HCT116 (cell line): ENCODE measurements at regions not wholly inside any gene's neighbourhood (a gene's known extent, or its start where the extent isn't known, plus 50 kb on each side); places are given as distances from the start of the nearest gene placed in this dataset.

ENCODE experiments used
- ATAC-seq: fragments of 200-7000 bp; cut with Tn5 transposase; 2 replicates; pipeline ENCODE4 v1.9.1; 2020; ENCODE audit warnings: mild to moderate bottlenecking, moderate library complexity
- BruUV-seq: library from RNA; stranded (reverse); fragments of 400-500 nt; replicated peaks from 2 replicates; lab custom pipeline; 2021; lab: Mats Ljungman, UMichigan
- CTCF ChIA-PET: fragments of 300-600 bp; sonication (Branson Sonifier 250); formaldehyde crosslinking; loops from one replicate; lab custom pipeline; 2021; ENCODE audit warnings: antibody characterized with exemption; lab: Charles Lee
- POLR2A ChIA-PET: fragments of 300-600, 350-600 bp; sonication (Branson Sonifier 250); formaldehyde crosslinking; loops from one replicate; lab custom pipeline; 2021; ENCODE audit warnings: antibody characterized with exemption; lab: Charles Lee
- RAD21 ChIA-PET, 2 experiments: fragments of 300-600 bp; sonication (Branson Sonifier 250); formaldehyde crosslinking; loops; one replicate each; lab custom pipeline; 2023; ENCODE audit warnings: low total read pairs in 2 of 2; ENCODE audit not compliant: uncharacterized antibody in 2 of 2, unreplicated experiment in 2 of 2, low non-redundant PET in 1 of 2; lab: Charles Lee
- DNase-seq: peaks from one replicate; pipeline ENCODE4 v3.0.0-alpha.2; 2010; ENCODE audit warnings: low read depth, low spot score
- H2AFZ ChIP-seq: fragments of 200-600 bp; shearing (Covaris generic), sonication (generic); 2 replicates; pipeline ENCODE4 v1.6.1; 2017; ENCODE audit warnings: low read depth, mixed run types, mixed read lengths, antibody characterized with exemption, low read length; ENCODE audit not compliant: poor library complexity, severe bottlenecking
- H3K27ac ChIP-seq: 2 replicates; pipeline ENCODE4 v1.5.1; 2012; ENCODE audit warnings: low read depth, low read length
- H3K27me3 ChIP-seq: fragments of 200-600 bp; sonication (generic); 2 replicates; pipeline ENCODE4 v1.6.1; 2016; ENCODE audit warnings: mixed run types, low read length, mixed read lengths; ENCODE audit not compliant: insufficient read depth
- H3K36me3 ChIP-seq, 2 experiments: fragments of 200-500 bp in 1 of 2; fragments of 200-600 bp in 1 of 2; sonication (Bioruptor generic) in 1 of 2; sonication (generic) in 1 of 2; 2 replicates each; pipeline versions ENCODE4 v1.5.1 to v1.6.1; 2014 to 2016; ENCODE audit warnings: low read length in 2 of 2, inconsistent platforms in 1 of 2, mixed read lengths in 1 of 2, mixed run types in 1 of 2; ENCODE audit not compliant: insufficient read depth in 2 of 2, control insufficient read depth in 1 of 2
- H3K4me1 ChIP-seq, 2 experiments: fragments of 200-600 bp in 1 of 2; sonication (generic) in 1 of 2; 2 replicates each; pipeline versions ENCODE4 v1.5.1 to v1.6.1; 2012 to 2017; ENCODE audit warnings: low read length in 2 of 2, inconsistent platforms in 1 of 2, mild to moderate bottlenecking in 1 of 2, mixed read lengths in 1 of 2, mixed run types in 1 of 2, moderate library complexity in 1 of 2; ENCODE audit not compliant: insufficient read depth in 2 of 2, control insufficient read depth in 1 of 2
- H3K4me2 ChIP-seq: fragments of 200-600 bp; sonication (generic); 2 replicates; pipeline ENCODE4 v1.6.1; 2017; ENCODE audit warnings: mixed run types, low read length, mixed read lengths
- H3K4me3 ChIP-seq, 2 experiments: fragments of 200-600 bp in 1 of 2; sonication (generic) in 1 of 2; replicated peaks in 1 of 2; 2 replicates each; pipeline ENCODE4 v1.5.1; 2011 to 2016; ENCODE audit warnings: low read length in 2 of 2, control low read depth in 1 of 2, low read depth in 1 of 2, mild to moderate bottlenecking in 1 of 2, mixed read lengths in 1 of 2, mixed run types in 1 of 2
- H3K79me2 ChIP-seq: fragments of 200-600 bp; sonication (generic); 2 replicates; pipeline ENCODE4 v1.6.1; 2017; ENCODE audit warnings: mild to moderate bottlenecking, mixed run types, low read length, moderate library complexity, mixed read lengths; ENCODE audit not compliant: insufficient read depth
- H3K9ac ChIP-seq: fragments of 200-600 bp; sonication (generic); 2 replicates; pipeline ENCODE4 v1.6.1; 2016; ENCODE audit warnings: low read length, mixed read lengths
- H3K9me2 ChIP-seq: fragments of 200-600 bp; sonication (generic), shearing (Covaris generic); 2 replicates; pipeline ENCODE4 v1.6.1; 2017; ENCODE audit warnings: mixed run types, mild to moderate bottlenecking, moderate library complexity; ENCODE audit not compliant: insufficient read depth
- H3K9me3 ChIP-seq, 2 experiments: fragments of 200-500 bp in 1 of 2; fragments of 200-600 bp in 1 of 2; sonication (Bioruptor generic) in 1 of 2; sonication (generic) in 1 of 2; 2 replicates each; pipeline ENCODE4 v1.6.1; 2014 to 2017; ENCODE audit warnings: low read length in 2 of 2, mixed read lengths in 2 of 2, inconsistent platforms in 1 of 2, low read depth in 1 of 2, mild to moderate bottlenecking in 1 of 2, mixed run types in 1 of 2, moderate library complexity in 1 of 2; ENCODE audit not compliant: control insufficient read depth in 1 of 2, insufficient read depth in 1 of 2
- H4K20me1 ChIP-seq: fragments of 200-600 bp; sonication (generic), shearing (Covaris generic); 2 replicates; pipeline ENCODE4 v1.6.1; 2017; ENCODE audit warnings: mixed run types, mild to moderate bottlenecking, moderate library complexity; ENCODE audit not compliant: insufficient read depth
- CBX3 ChIP-seq: IDR thresholded peaks from 2 replicates; pipeline ENCODE4 v1.6.1; 2012; ENCODE audit warnings: low read depth
- CEBPB ChIP-seq: IDR thresholded peaks from 2 replicates; pipeline ENCODE4 v1.6.1; 2012; ENCODE audit warnings: low read depth
- EGR1 ChIP-seq: IDR thresholded peaks from 2 replicates; pipeline ENCODE4 v1.6.1; 2012; ENCODE audit warnings: low read depth
- ELF1 ChIP-seq: IDR thresholded peaks from 2 replicates; pipeline ENCODE4 v1.6.1; 2012; ENCODE audit warnings: low read depth, borderline replicate concordance
- EZH2phosphoT487 ChIP-seq: fragments of 200-600 bp; IDR thresholded peaks from 2 replicates; pipeline ENCODE4 v1.6.1; 2018; ENCODE audit warnings: antibody characterized with exemption, borderline replicate concordance
- FOSL1 ChIP-seq: IDR thresholded peaks from 2 replicates; pipeline ENCODE4 v1.6.1; 2012; ENCODE audit warnings: low read depth
- JUND ChIP-seq: IDR thresholded peaks from 2 replicates; pipeline ENCODE4 v1.6.1; 2012
- MAX ChIP-seq: IDR thresholded peaks from 2 replicates; pipeline ENCODE4 v1.6.1; 2012
- POLR2A ChIP-seq: IDR thresholded peaks from 2 replicates; pipeline ENCODE4 v1.7.0; 2011; ENCODE audit warnings: borderline replicate concordance; ENCODE audit not compliant: insufficient read depth, insufficient read length; ENCODE audit errors: extremely low read depth
- POLR2AphosphoS5 ChIP-seq: IDR thresholded peaks from 2 replicates; pipeline ENCODE4 v1.6.1; 2011; ENCODE audit warnings: mild to moderate bottlenecking, low read depth, low read length, moderate library complexity
- RAD21 ChIP-seq: IDR thresholded peaks from 2 replicates; pipeline ENCODE4 v1.6.1; 2012; ENCODE audit warnings: low read depth, mild to moderate bottlenecking
- SP1 ChIP-seq: IDR thresholded peaks from 2 replicates; pipeline ENCODE4 v1.6.1; 2012; ENCODE audit warnings: low read depth
- SRF ChIP-seq: IDR thresholded peaks from 2 replicates; pipeline ENCODE4 v1.6.1; 2012; ENCODE audit warnings: low read depth
- TCF7L2 ChIP-seq: IDR thresholded peaks from 2 replicates; pipeline ENCODE4 v1.7.0; 2011; ENCODE audit warnings: borderline replicate concordance, inconsistent platforms; ENCODE audit not compliant: insufficient read depth, insufficient read length; ENCODE audit errors: extremely low read depth
- YY1 ChIP-seq: IDR thresholded peaks from 2 replicates; pipeline ENCODE4 v1.6.1; 2011; ENCODE audit warnings: low read length, low read depth, moderate library complexity, mild to moderate bottlenecking; ENCODE audit not compliant: insufficient replicate concordance; ENCODE audit errors: extremely low read depth
- ZNF274 ChIP-seq: fragments of 200-500 bp; sonication (Bioruptor generic); IDR thresholded peaks from 2 replicates; pipeline ENCODE4 v1.6.1; 2014; ENCODE audit warnings: mild to moderate bottlenecking, low read depth, low read length, inconsistent platforms
- intact Hi-C: fragments of 100-400 bp; cut with micrococcal nuclease; formaldehyde crosslinking; loops from 2 replicates; pipeline ENCODE4 v1.10.0; 2022
- TF ChIP-seq, protein P1 (sequence below): IDR thresholded peaks from 2 replicates; pipeline ENCODE4 v1.6.1; 2011; ENCODE audit warnings: mild to moderate bottlenecking, low read length, moderate library complexity; ENCODE audit not compliant: insufficient replicate concordance; ENCODE audit errors: extremely low read depth

GRCh38 chr4:116870686-116871085 is 214.7 kb downstream of the TRAM1L1 start:
- POLR2A ChIA-PET: no interaction called here
- CTCF ChIA-PET: no interaction called here

GRCh38 chr4:116866106-116866505 is 219.3 kb downstream of the TRAM1L1 start:
- H2AFZ ChIP-seq: no peak overlapping the region
- ATAC-seq (no peak), DNase-seq (no peak)
- no peaks in the 10 kb centered on the region for H3K79me2 ChIP-seq
- no peaks in the 10 kb centered on the region for H3K9me3 ChIP-seq
- H3K4me3 ChIP-seq: no peak overlapping the region
- ChIA-PET POLR2A (no interaction called here), RAD21 (no interaction called here), CTCF (no interaction called here)
- H3K27ac ChIP-seq: no peak overlapping the region
- intact Hi-C loops: no loop called here
- no peak overlapping the region for H3K4me2 ChIP-seq
- no peaks in the 10 kb centered on the region for H4K20me1 ChIP-seq
- no peaks in the 10 kb centered on the region for H3K27me3 ChIP-seq
- no peaks in the 10 kb centered on the region for H3K9me2 ChIP-seq
- no peaks in the 10 kb centered on the region for H3K4me1 ChIP-seq
- TF ChIP-seq POLR2A (no peak), CEBPB (no peak), FOSL1 (no peak), EGR1 (no peak), TCF7L2 (no peak), RAD21 (no peak), MAX (no peak), POLR2AphosphoS5 (no peak), SRF (no peak), SP1 (no peak), JUND (no peak), YY1 (no peak), ZNF274 (no peak), CBX3 (no peak), ELF1 (no peak)
- TF ChIP-seq, protein P1, sequence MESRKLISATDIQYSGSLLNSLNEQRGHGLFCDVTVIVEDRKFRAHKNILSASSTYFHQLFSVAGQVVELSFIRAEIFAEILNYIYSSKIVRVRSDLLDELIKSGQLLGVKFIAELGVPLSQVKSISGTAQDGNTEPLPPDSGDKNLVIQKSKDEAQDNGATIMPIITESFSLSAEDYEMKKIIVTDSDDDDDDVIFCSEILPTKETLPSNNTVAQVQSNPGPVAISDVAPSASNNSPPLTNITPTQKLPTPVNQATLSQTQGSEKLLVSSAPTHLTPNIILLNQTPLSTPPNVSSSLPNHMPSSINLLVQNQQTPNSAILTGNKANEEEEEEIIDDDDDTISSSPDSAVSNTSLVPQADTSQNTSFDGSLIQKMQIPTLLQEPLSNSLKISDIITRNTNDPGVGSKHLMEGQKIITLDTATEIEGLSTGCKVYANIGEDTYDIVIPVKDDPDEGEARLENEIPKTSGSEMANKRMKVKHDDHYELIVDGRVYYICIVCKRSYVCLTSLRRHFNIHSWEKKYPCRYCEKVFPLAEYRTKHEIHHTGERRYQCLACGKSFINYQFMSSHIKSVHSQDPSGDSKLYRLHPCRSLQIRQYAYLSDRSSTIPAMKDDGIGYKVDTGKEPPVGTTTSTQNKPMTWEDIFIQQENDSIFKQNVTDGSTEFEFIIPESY: no peak
- no TSS peak for BruUV-seq
- no peak overlapping the region for H3K9ac ChIP-seq
- H3K36me3 ChIP-seq: no peaks in the 10 kb centered on the region

More at GRCh38 chr4:116870686-116871085, 214.7 kb downstream of the TRAM1L1 start:
- ATAC-seq (no peak), DNase-seq (no peak)
- no peaks in the 10 kb centered on the region for H3K4me1 ChIP-seq
- H3K27me3 ChIP-seq: no peaks in the 10 kb centered on the region
- H3K36me3 ChIP-seq: no peaks in the 10 kb centered on the region
- no peaks in the 10 kb centered on the region for H3K9me2 ChIP-seq
- H3K9me3 ChIP-seq: no peaks in the 10 kb centered on the region
- intact Hi-C loops: no loop called here
- no TSS peak for BruUV-seq
- no peak overlapping the region for H3K4me3 ChIP-seq
- TF ChIP-seq FOSL1 (no peak), EGR1 (no peak), ELF1 (no peak), CBX3 (no peak), EZH2phosphoT487 (no peak), JUND (no peak)
- H3K9ac ChIP-seq: no peak overlapping the region
- peak overlapping the region; percentile 46 for H2AFZ ChIP-seq
- RAD21 ChIA-PET: no interaction called here
- no peaks in the 10 kb centered on the region for H3K79me2 ChIP-seq
- H3K4me2 ChIP-seq: no peak overlapping the region
- H4K20me1 ChIP-seq: no peaks in the 10 kb centered on the region
- no peak overlapping the region for H3K27ac ChIP-seq
